Panc1 (cell line): ENCODE measurements at regions not wholly inside any gene's neighbourhood (a gene's known extent, or its start where the extent isn't known, plus 50 kb on each side); places are given as distances from the start of the nearest gene placed in this dataset.

ENCODE experiments used
- SIN3A ChIP-seq: IDR thresholded peaks from 2 replicates; pipeline ENCODE4 v1.6.1; 2012; ENCODE audit warnings: low read depth, mild to moderate bottlenecking, low read length, moderate library complexity, borderline replicate concordance; ENCODE audit not compliant: insufficient read depth
- TF ChIP-seq, protein P1 (sequence below): fragments of 450-650 bp; IDR thresholded peaks from 2 replicates; pipeline ENCODE4 v1.5.1; 2017; ENCODE audit warnings: mild to moderate bottlenecking
- TF ChIP-seq, protein P2 (sequence below), 2 experiments: IDR thresholded peaks; 2 replicates each; pipeline ENCODE4 v1.6.1; 2011 to 2012; ENCODE audit warnings: low read depth in 2 of 2, control low read depth in 1 of 2, low read length in 1 of 2, mild to moderate bottlenecking in 1 of 2, moderate library complexity in 1 of 2; ENCODE audit not compliant: insufficient read depth in 1 of 2

DNA sequence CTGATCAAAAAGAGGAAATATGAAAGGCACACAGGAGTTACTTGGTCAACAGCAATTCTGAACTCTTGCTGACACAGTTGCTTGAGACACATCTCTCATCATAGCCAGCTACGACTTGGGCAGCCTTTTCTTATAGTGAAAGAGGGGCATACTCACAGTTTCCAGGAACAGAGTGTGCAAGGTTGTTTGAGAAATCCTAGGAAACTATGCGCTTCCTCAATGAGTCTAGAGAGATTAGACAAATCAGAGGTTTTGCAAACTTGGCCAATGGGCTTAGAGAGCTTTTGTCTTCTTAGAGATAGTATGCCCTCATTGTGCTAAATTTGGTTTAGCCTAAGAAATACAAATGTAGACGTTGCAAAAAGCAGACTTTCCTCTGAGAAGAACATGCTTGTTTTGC, 370.4 kb downstream of the HGF start:
- TF ChIP-seq, protein P1, sequence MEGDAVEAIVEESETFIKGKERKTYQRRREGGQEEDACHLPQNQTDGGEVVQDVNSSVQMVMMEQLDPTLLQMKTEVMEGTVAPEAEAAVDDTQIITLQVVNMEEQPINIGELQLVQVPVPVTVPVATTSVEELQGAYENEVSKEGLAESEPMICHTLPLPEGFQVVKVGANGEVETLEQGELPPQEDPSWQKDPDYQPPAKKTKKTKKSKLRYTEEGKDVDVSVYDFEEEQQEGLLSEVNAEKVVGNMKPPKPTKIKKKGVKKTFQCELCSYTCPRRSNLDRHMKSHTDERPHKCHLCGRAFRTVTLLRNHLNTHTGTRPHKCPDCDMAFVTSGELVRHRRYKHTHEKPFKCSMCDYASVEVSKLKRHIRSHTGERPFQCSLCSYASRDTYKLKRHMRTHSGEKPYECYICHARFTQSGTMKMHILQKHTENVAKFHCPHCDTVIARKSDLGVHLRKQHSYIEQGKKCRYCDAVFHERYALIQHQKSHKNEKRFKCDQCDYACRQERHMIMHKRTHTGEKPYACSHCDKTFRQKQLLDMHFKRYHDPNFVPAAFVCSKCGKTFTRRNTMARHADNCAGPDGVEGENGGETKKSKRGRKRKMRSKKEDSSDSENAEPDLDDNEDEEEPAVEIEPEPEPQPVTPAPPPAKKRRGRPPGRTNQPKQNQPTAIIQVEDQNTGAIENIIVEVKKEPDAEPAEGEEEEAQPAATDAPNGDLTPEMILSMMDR: no peak
- TF ChIP-seq SIN3A: no peak
- TF ChIP-seq, protein P2, sequence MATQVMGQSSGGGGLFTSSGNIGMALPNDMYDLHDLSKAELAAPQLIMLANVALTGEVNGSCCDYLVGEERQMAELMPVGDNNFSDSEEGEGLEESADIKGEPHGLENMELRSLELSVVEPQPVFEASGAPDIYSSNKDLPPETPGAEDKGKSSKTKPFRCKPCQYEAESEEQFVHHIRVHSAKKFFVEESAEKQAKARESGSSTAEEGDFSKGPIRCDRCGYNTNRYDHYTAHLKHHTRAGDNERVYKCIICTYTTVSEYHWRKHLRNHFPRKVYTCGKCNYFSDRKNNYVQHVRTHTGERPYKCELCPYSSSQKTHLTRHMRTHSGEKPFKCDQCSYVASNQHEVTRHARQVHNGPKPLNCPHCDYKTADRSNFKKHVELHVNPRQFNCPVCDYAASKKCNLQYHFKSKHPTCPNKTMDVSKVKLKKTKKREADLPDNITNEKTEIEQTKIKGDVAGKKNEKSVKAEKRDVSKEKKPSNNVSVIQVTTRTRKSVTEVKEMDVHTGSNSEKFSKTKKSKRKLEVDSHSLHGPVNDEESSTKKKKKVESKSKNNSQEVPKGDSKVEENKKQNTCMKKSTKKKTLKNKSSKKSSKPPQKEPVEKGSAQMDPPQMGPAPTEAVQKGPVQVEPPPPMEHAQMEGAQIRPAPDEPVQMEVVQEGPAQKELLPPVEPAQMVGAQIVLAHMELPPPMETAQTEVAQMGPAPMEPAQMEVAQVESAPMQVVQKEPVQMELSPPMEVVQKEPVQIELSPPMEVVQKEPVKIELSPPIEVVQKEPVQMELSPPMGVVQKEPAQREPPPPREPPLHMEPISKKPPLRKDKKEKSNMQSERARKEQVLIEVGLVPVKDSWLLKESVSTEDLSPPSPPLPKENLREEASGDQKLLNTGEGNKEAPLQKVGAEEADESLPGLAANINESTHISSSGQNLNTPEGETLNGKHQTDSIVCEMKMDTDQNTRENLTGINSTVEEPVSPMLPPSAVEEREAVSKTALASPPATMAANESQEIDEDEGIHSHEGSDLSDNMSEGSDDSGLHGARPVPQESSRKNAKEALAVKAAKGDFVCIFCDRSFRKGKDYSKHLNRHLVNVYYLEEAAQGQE (IDR thresholded peaks at IDR 0.05; ENCODE audit: insufficient read depth in 1 of 2, low read depth in 2 of 2, low read length in 1 of 2): no peak
